Amniotic stem cell (primary cell): ENCODE measurements at regions not wholly inside any gene's neighbourhood (a gene's known extent, or its start where the extent isn't known, plus 50 kb on each side); places are given as distances from the start of the nearest gene placed in this dataset.

Source experiments
- DNase-seq: peaks from one replicate; lab custom pipeline; 2025; lab: John Stamatoyannopoulos, UW

DNA sequence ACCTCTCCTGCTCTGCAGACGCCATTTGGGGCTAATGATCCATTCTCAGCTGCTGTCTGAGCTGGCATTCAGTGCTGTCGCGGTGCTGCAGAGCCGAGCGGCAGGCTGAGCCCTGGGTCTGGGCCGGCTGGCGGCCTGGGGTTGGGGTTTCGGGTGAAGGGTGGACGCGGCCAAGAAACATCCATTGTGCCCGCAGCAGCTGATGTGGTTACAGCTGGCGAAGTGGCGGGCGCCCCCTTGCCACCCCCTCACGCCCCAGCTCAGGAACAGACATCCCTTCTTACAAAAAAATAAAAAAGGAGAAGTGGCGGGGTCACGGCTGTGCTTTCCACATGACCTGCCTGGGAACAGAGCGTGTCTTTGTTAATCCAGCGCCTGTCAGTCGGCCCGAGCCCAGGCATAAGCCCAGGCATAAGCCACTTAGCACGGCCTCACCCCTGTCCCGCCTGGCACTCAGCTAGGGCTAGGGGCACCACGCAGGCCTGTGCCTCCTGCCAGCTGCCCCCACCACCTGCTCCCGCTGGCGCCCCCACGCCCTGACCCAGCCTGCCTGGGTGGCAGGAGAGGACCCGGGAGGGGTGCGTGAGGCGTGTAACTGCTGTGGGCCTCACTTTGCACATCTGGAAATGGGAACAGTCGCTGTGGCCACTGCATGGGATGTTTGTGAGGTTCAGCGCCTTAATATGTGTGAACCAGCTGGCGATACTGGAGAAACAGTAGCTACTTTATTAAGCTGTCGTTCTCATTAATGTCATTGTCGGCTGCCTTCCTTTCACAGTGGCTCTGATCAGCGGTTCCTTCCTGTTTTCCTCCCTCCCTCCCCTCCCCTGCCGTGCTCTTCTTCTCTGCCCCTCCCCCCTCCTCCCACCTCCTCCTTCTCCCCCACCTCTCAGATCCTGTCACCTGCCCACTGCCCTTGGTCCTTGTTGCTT is 197.7 kb upstream of the CIBAR2 start:
- DNase-seq: no peak

DNA sequence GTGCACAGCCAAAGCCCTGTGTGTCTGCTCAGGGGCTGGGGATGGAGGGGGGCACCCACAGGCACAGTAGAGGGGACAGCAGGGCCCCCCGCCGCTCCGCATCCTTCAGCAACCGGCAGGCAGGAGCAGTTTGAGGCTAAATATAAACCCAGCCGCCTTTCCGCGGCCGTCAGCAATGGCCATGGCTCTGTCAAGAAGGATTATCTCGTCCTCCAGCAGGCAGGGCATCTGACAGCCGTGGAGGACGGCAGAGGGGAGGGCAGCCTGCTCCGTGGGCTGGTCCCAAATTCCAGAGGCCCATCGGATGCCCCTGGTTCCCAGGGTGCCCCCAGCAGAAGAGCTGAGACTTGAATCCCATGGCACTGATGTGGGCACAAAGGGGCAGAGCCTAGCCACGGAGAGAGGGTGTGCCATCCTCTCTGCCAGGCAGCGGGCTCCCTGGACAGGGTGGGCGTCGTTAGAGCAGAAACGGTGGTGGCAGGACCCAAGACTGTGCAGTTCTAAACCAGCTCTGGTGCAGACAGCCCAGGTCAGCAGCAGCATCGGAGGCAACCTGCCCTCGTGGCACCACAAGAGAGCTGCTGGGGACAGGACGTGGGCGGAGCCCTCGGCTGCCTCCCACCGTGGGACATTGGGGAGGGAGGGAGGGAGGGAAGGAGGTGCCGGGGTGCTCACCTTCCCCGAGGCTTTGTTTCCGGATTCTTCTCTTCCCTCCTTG is 198.8 kb upstream of the CIBAR2 start:
- DNase-seq: no peak

DNA sequence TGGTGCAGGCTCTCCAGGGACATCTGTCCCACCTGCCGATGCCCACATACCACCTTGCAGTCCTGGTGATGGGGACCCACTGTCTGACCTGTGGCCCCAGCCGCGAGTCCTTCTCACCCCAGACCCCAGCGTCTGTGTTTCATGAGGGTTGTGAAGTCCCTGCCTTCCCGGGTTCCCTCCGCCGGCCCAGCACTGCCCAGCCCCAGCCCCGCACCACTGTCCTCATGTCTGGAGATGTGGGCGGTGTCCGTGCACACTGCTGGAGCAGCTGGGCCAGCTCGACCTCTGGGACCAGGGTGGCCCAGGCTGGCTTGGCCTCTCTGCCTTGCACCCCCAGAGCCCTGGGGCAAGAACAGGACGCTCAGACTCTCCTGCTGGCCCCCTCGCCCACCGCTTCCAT is 199.5 kb upstream of the CIBAR2 start:
- DNase-seq: no peak

DNA sequence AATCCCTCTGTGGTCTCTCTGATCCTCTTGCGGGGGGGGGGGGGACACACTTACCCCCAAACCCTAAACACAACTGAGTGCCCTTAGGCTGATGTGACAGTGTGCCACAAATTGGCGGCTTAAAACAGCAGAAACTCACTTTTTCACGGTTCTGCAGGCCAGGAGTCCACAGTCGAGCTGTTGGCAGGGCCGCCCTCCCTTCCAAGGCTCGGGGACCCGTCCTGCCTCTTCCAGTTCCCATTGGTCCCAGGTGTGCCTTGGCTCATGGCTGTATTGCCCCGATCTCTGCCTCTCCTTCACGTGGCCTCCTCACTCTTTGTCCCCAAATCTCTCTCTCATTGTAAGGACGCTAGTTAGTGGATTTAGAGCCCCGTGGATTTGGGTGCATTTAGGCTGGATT is 199.9 kb upstream of the CIBAR2 start:
- DNase-seq: no peak

DNA sequence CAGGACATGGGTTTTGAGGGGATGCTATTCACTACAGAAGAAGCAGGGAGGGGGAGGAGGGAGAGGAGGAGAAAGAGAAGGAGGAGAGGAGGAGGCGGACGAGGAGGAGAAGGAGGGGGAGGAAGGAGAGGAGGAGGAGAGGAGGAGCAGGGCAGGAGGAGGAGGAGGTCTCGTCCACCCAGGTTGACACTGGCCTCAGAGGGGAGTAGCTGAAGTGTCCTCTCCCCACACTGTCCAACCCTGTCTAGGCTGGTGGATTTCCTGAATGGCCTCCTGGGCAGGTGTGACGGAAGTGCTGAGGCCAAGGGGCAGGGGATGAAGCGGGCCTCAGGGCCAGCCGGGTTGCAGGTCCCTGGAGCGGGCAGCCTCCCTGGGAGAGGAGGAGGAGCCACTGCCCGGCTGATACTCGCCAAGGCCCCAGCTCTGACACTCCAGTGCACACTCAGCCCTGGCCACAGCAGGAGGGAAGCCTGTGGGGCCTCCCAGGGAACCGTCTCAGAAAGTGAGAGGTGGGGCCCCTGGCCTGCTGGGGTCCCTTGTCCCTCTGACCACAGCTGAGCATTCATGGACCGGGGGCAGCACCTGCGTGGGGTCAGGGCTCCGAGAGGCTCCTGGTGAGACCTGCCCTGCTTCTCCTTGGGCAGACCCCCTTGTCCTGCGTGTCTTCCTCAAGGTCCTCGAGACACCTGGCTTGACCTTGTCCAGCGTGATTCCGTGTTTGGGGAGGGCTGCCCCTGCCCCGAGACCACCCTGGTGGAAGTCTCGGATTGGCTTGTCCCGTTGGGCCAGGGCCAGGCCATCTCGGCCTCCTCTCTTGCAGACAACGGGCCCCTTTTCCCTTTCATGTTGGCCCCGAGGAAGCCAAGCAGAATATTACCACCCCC is 200.6 kb upstream of the CIBAR2 start:
- no peak for DNase-seq

DNA sequence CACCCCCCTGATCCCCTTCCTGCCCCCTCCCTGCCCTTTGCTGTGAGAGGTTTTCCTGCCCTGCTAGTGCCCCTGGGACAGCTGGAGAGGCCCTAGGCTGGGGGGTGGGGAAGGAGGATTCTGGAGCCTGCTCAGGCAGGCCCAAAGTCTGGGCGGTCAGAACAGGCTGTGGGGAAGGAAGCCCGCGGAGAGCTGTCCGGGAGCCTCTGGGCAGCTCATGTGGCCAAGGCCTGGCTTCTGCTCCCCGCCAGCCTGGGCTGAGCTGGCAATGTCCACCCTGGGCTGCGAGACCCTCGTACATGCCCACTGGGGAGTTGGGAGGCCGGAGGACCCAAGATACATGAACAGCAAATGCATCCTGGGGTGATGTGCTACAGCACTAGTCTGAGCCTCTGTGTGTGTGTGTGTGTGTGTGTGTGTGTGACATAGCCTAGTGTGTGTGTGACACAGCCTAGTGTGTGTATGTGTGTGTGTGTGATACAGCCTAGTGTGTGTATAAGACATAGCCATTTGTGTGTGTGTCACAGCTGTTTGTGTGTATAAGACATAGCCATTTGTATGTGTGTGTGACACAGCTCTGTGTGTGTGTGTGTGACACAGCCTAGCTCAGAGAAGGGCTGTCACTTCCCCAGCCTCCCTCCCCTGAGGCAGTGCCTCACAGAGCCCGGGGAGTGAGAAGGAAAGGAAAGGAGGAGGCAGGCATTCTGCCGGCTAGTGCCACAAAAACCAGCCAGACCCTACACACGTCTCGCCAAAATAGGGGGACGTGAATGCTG is 201.4 kb upstream of the CIBAR2 start:
- no peak for DNase-seq

DNA sequence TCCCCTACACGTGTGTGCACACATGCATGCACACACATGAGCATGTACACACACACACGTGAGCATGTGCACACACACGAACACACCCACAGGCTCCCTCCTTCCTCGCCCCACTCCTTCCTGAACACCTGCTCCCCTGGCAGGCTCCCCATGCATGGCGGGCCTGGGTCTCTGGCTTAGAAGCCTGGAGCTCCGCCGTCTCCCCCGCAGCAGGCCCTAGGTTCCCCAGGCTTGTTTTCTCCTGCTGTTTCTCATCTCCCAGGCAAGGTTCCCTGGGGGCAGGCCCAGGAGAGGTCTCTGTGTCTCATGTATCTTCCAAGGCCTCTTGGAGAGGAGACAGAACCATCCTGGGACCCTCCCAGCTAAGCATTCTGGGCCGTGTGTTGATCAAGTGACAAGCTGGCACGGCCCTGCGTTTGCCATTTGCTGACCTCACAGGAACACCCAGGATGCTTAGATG is 202.3 kb upstream of the CIBAR2 start:
- no peak for DNase-seq

DNA sequence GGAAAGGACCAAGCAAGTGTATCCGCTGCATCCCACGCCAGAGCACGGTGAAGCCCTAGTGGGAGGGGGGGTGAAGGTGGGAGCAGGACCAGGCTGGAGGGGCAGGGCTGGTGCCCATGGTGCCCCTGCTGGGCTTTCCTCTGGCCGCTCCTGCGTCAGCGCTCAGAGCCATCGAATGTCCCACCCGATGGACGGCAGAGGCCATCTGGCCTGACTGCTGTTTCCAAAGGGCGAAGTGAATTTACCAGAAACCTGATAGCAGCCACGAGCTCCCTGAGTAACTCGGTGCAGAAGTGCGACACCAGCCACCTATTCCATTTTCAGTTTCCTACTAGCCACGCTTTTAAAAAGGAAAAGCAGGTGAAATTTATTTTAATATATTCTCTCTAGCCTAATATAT is 203.6 kb upstream of the CIBAR2 start:
- no peak for DNase-seq

DNA sequence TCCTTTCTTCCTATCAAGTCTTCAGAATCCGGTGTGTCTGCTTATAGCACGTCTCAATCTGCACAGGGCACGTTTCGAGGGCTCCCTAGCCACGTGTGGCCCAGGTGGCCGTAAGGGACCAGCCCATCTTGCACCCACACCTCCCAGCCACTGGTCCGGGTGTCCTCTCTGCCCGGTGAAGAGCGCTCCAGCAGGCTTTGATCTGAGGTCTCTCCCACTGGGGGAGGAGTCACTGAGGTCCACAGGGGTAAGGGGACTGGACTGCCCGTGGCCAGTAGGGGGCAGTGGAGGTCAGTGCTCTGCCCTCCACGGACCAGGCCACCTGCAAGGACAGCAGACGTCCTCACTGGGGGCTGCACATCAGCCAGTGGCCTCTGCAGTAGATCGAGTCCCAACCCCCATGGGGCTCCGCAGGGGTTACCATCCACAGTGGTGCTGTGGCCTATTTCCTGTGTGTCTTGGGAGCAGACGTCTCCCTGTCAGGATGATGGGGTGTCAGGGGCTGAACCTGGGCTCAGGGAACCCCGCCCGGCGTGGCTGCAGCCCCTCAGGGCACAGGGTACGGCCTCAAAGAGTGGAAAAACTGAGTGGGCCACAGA is 204.1 kb upstream of the CIBAR2 start:
- peak; percentile 12 for DNase-seq

DNA sequence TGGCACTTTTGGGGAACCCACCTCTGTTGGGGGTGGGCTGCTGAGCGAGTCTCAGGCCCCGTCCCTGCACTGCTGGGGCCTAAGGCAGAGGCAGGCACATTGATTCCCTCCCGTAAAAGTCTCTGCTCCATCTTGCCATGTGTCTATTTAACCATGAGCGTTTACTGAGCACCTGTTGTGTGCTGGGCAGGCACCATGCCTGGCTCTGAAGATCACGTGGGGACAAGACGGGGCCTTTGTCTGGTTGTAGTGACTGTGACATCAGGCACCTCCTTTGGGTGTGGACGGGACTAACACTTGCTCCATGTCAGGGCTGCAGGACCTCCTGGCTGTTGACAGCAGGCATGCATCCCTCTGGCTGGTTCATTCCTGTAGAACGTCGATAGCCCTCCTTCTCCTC is 204.7 kb upstream of the CIBAR2 start:
- DNase-seq: no peak

DNA sequence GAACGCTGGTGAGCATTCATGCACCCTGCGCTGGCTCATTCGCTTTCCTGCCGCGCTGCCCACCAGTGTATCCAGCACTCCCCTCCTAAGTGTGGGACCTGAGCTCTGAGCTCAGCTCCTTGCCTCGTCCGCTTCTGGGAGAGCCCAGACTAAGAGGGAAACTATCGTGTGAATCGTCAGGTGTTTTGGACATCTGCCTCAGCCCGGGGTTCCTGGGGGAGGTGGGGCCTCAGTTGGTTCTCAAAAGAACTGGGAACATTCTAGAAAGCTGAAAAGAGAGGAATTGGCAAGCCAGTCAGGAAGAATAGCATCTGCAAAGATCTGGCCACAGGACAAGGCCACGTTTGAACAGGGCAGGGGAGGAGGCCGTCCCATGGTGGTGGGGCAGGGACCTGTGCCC is 205.4 kb upstream of the CIBAR2 start:
- no peak for DNase-seq

DNA sequence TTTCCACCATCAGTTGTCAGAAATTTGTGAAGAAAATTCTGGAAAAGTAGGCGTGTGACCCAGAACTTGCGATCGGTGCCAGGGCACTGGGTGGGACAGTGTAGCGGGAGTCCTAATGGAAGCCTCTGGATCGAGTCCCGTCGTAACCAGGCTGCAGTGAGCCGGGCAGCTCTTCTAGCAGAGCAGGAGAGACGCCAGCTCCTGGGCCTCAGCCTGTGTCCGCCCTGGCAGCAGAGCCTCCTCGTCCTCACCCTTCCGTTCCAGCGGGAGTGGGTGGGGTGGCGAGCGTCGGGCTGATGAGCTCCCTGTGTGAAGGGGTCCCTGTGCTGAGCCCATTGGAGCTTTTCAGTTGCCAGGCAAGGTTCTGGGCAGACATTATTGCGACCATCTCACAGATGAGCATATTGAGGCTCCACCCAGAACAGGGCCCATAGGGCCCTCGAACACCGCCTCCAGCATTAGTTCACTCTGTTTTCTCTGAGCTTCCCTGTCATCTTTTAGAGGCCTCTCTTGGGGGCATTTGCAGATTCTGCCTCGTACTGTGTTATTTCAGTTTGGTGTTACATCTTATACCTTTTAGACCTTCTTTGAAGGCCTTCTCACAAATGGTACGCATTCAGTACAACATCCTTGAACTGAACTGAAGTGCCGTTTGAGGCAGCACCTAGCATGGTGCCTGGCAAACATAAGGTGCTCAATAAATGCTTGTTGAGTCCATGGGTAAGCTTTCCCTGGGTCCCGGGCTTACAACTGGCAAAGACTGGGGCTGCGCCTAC is 207.1 kb upstream of the CIBAR2 start:
- DNase-seq: no peak

DNA sequence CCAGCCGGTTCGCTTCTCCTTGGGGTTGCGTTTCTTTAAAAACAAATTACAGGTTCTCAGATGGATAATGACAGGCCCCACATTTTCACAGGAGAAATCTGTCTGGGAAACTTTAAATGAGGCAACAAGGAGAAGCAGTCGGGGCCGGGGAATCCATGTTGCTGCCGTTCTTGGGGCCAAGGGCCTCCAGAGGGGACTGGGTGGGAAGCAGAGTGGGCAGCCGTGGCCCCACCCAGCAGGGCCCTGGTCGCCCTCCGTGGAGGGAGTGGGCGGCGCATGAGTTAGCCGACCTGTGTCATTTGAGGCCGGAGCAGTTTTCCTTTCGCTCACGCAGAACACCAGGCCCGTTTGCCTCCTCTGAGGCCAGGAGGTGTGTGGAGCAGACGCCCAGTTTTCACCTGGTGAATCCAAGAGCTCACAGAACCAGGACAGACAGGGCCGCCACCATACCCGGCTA is 207.7 kb upstream of the CIBAR2 start:
- DNase-seq: no peak

DNA sequence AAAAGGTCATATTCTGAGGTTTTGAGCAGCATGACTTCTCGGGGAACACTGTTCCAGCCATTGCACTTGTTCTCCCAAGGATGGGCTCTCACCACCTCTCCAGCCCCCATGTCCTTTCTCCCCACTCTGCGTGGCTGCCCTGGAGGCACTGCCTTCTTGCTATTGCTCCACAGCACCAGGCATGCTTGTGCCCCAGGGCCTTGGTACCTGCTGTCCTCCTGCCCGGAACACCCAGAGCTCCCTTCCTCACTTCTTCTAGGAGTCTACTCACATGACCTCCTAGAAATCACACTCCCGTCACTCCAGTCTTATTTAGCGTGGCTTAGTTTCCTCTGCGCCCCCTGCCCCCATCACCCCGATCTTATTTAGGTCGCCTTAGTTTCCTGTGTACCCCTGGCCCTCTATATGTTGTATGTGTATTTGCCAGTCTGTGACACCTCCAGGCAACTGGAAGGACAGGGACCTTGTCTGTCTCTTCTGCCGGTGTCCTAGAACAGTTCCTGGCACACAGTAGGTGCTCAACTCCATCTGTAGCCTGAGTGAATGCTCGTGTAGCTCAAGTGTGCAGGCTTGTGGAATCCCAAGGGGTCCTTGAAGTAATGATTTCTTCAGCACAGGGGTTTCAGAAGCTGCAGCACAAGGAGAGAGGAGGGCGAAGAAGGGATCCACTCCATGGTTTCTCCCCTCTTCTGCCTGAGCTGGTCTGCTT is 208.6 kb upstream of the CIBAR2 start:
- no peak for DNase-seq

DNA sequence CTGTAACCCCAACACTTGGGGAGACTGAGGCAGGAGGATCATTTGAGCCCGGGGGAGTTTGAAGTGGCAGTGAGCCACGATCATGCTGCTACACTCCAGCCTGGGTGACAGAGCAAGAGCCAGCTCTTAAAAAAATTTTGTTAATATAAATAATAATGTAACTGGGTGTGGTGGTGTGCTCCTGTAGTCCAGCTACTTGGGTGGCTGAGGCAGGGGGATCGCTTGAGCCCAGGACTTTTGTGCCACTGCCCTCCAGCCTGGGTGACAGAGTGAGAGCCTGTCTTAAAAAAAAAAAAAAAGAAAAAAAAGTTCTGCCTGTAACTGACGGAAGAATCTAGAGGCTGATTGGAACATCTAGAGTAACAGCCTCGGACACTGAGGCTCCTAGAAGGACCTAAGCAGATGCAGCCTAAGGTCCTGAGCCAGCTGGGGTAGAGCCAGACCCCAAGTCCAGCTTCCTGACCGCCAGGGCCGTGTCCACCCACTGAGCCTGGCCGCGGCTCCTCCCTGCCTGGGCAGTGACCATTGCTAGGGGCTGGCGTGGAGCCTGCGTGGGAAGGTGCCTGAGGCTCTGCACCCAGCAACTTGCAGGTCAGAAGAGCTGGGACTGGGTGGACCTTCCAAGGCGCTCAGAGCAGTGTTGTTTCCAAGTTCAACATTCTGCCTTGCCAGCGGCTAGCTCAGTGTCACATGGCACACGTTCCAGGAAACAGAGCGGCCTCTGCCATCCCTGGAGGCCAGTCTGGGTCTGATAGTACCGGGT is 209.4 kb upstream of the CIBAR2 start:
- no peak for DNase-seq

DNA sequence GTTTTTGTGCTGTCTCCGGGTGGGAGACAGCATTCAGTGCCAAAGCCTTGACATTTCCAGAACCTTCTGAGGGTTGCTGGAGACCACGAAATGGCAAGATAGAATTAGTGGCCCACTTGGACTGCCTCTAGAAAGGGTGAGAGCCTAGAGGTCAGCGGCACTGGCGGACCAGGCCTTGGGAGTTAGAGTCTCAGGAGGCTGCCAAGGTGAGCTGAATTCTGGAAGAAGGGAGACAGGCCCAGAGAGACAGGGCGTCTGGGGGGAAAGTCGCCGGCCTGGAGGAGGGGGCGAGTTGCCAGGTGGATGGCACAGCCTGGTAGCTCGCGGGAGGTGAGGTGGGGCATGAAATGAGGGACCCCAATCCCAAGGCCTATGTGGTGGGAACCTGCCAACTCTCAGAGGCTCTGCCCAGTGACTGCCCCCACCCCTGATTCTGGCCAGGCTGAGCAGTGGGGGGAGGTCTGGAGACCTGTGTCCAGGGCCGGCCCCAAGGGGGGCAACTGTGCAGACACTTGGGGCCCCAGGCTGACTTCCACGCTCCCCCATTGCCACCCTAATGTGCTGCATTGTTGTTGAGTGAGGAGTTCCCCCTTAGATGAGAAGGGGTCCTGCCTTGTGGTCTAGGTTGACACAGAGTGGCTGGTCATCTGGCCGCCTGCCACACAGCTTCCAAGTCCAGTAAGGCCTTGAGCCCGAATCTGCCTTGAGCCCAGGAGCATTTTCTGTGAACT is 211.1 kb upstream of the CIBAR2 start:
- DNase-seq: no peak

DNA sequence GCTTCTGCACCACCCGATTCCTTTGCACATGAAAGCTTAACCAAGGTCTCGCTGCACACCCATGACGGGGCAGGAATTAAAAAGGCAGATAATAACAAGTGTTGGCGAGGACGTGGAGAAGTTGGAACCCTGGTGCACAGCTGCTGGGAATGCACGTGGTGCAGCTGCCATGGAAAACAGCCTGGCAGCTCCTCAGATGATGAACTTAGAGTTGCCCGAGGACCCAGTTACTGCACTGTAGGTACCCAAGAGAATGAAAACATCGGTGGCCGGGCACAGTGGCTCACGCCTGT is 211.6 kb upstream of the CIBAR2 start:
- no peak for DNase-seq

DNA sequence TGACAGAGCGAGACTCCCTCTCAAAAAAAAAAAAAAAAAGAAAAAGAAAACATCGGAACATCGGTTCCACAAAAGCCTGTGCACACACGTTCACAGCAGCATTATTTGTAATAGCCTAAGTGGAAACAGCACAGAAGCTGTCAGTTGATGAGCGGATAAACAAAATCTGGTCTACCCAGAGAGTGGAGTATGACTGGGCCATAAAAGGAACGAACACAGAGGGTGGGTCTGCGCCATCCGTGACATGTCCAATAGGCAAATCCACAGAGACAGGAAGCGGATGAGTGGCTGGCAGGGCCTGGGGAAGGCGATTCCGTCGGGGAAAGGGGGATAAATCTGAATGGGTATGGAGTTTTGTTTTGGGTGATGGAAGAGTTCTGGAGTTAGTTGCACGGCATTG is 212.2 kb upstream of the CIBAR2 start:
- no peak for DNase-seq
